HG03025 (cell line): ENCODE measurements at regions not wholly inside any gene's neighbourhood (a gene's known extent, or its start where the extent isn't known, plus 50 kb on each side); places are given as distances from the start of the nearest gene placed in this dataset.
A peak's percentile ranks its signal among the peaks of the same experiment; 100 is the strongest.

Experiments
- ATAC-seq: cut with Tn5 transposase; IDR thresholded peaks from one replicate; pipeline ENCODE4 v1.9.1; 2021; ENCODE audit warnings: mild to moderate bottlenecking, moderate library complexity; ENCODE audit not compliant: unreplicated experiment, low FRiP score

DNA sequence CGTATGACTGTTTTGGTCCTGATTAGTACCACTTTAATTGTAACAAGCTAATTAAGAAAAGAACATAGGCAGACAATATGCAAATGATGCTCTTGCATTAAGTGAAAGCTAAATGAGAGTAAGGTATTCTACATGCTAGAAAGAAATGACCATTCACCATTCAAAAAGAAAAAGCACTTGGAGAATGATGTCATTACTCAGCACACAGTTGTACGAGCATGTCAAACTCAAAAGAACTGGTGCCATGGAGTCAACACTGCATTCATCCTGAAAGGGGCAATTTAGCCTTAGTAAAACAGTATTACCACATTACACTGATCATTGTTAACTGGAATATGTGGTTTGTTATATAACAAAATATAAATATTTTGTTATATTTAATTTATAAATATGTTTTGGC is 136.2 kb upstream of the CTTNBP2 start:
- ATAC-seq, result no peak

DNA sequence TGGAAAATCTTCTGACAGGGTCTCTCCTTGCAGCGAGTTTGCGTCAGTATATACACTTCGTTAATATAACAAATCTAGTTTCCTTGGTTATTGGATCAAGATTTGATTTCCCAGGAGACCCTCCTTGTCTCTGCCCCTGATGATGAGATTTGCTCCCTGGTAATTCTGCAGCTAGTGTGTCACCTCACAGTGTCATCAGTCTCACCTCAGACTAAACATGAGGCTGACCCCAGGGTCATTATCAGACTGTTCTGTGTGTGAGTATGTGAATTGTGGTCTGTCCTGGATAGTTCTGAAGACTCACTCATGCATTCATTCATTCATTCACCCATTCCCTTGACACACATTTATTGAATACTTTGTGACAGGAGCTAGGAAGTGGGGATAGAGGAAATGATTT is 138.4 kb upstream of the CTTNBP2 start:
- no peak for ATAC-seq

DNA sequence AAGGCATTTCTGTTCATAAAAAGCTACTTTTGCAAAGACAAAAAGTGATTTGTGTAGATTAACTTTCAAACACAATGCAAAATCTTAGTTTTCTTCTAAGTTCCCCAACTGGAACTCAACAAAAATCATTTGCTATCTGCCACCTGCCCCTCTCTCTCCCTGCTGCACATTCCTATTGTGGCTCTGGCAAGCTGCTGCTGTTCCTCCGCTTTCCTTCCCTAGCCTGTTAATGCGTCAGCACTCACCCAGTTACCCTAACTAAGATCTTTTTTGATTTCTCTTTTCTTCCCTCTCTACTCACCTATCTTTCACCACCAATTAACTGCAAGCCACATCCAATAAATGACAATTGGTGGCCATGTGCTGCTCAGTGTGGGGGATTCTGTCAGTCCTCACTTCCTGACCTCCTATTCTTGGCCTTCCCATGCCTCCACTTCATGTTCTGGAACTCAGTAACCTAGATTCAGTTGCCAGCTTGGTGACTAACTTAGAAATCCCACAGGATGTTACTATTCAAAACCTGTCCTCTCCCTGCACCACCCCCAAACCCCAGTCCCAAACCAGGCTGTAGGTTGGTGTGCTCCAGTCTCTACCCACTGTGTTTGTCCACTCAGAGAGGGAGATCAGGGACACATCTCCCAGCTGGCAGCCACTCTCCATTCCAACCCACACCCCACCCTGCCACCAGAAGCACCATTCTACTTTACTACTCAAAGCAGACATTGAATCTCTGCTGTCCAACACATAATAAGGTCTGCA is 140.2 kb upstream of the CTTNBP2 start:
- no peak for ATAC-seq

DNA sequence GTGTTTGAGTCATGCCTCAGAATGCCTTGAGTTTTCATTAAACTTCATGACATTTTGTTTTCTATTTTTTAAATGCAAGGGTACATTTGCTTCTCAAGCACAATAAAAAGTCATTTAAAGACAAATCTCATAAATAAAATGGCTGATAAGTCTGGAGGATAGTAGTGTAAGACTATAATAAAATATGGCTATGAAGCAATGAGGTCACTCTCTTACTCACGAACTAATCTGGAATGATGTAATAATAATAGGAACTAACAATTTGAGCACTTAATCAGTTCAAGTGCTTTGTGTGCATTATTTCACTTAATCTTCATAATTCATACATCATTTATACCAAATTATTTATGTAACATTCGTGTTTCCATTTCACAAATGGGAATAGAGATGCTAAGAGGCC is 149.3 kb upstream of the CTTNBP2 start:
- ATAC-seq, result no peak

DNA sequence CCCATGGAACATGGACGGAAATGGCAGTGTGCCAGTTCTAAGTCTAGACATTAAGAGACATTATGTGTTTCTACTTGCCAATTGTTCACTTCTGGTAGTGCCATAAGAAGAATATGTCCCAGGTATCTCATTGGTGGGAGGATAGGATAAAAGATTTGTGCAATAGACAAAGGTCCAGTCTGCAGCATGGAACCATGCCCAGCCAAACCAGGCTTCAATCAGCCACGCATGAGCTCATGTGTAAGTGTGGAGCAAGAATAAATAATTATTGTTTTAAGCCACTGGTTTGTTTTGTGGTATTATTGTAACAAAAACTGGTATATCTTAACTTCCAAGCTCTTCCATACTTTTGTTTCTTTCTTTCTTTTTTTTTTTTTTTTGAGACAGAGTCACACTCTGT is 153.6 kb upstream of the CTTNBP2 start:
- ATAC-seq, result no peak

DNA sequence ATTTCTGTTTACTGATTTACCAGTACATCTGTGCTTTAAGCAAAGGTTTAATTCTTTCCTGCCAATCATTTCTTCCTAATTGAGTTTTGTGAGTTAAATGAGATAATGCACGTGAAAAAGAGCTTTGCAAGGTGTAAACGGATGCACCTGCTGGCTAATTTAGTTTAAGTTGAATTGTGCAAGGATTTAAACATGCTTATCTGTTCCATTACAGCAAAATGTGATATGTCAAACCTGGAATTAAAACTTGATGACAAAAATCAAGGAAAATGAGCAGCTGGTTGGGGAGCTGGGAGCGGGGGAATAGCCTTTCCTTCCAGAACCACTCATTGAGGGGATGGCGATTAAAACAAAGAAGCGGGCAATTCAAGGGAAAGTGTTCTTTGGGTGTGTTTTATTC is 155.0 kb upstream of the CTTNBP2 start:
- ATAC-seq, result no peak

DNA sequence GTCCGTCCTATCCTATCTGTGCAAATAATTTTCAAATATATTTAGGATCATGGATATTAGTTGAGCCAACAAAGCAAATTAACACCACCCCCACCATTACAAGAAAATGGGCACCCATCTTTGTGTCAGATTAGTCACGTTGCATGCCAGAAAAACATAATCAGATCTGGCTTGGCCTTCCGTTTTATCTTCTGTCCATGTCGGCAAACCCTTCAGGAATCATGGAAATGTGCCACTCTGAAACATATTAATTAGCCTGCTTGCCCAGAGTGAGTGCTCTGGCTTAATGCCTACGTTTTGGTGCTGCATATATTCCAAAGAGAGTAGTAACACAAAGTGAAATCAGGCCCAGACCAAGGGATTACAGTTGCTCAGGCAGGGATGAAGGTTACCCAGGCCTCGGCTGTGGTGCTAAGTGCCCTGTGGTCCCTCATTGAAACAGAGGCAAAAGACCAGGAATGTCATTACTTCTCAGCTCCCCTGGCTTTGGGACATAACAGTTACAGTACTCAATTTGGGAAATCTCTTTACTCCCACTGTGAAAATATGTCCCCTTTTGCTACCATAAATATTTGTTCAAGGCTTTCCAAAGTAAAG is 154.0 kb upstream of the LSM8 start:
- no peak for ATAC-seq

DNA sequence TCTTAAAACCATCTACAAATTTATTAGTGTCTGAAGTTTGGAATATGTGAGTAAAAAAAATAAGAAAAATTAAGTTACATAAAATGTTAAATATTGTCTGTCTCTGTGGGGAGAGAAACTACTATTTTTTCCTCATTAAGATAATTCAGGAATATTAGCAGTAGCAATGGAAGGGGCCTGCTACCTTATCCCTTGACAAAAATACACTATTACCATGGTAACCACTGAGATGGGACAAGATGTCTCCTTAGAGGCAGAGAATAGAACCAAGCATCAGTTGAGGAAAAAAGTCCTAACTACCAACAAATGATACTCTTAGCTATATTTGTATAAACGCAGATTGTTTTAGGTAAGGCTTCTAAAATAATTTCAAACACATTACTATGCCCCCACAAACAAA is 150.7 kb upstream of the LSM8 start:
- no peak for ATAC-seq

DNA sequence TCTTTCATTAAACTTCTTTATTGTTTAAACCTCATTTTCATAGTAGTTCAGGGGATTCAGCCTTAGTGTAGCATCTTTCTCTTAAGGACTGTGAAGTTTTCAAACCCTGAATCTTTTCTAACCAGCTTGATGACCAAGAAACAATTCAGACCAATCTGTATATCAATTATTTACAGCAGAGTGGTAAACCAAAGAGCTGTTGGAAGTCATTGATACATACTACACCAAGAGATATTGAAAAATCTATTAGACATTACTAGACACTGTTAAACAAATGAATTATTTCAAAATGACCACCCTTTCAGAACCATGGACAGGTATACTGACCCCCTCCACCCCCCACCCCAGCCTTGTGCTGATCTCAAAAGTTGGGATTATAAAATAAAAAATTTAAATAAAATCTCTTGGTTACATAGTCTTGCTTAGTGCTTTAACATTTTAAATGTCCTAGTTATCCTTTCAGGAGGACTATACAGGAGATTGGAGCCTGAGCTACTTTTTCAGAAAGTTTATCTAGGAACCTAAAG is 143.9 kb upstream of the LSM8 start:
- no peak for ATAC-seq

DNA sequence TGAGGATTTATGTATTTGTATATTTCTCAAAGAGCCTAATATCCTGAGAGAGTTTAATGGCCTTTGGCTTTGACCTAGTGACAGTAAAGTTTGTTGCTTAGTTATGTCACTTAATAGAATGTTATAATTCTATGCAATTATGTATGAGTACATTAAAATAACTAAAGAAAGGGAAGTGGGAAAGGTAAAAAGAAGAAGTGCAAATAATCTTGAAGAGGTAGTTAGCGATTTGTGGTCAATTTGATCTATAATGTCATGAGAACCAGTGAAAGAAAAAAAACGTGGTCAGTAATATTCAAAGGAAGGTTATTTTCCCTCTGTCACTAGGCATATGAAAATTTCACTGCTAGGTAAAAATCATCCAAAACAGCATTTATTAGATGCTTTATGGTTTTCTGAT is 143.4 kb upstream of the LSM8 start:
- peak; percentile 40 for ATAC-seq

DNA sequence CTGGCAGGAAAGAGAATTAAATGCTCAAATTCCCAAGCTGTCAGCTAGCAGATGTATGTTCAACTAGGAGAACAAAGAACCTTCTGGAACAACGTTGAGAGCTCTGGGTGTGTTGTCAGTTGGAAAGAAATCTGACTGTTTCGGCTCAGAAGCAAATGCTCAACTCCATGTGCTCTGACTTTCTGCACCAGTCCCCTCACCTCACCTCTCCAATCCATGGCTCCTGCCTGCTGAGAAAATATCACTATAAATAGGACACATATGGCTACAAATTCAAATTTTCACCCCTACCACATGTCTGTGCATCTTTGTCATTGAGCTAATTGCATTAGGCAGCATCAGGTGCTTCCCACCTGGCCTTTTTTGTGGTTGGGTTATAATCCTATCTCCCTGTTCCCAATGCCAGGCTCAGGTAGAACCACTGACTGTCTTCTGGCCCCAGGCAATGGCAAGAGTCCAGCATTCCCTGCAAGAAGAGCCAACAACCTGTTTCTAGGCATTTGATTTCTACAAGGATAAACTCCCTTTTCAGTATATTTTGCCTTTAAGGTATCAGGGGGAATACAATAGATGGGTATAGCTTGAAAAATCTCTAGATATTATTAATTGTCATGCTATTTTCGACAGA is 142.6 kb upstream of the LSM8 start:
- no peak for ATAC-seq

DNA sequence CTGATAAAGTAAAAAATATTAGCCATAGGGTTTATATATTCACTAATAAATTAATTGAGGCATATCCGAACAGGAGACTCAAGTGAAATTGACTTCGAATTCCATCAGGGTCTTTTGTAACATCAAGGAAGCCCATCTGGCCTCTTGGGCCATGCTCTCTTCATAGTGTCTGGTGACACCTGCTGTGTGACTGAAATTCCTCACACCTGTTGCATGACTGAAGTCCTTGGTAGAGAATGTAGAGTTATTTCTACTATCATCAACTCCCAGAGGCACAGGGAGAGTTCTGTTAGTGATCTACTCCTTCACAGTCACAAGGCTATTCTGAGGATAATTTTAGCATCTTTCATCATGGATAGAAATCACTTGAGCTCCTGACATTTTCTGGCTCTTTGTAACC is 138.3 kb upstream of the LSM8 start:
- ATAC-seq, result no peak

DNA sequence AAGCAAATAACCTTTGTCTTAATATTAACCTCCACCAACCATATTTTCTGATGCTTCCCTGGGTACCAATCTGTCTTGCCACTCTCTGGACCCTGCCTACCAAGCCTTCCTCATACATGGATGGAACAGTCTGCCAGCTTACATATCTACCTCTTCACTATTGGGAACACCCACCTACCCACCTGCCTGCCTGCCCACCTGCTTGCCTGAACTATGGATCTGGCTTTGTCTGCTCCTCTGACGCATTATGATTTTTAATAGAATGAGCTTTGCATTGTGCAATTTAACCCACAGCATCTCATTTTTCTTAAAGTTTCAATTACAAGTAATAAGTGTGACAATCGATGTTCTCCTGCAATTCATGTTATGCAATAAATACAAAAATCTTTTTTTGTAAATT is 137.9 kb upstream of the LSM8 start:
- ATAC-seq, result no peak

DNA sequence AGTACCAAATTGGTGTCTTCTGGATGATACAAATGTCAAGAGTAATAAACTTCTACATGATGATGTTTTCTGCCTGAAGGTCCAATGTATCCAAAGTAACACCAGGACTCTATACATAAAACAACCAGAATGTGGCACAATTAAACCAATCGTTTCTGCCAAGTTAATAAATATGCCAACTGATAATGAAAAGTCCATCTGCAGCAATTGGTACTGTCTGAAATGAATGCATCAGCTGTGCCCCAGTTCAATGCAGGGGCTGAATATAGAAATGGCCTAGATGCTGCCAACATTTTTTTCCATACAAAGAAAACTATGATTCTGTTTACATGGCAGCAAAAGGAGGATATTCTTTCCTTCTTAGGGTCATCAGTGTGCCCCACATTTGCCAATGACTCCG is 137.2 kb upstream of the LSM8 start:
- ATAC-seq, result no peak

DNA sequence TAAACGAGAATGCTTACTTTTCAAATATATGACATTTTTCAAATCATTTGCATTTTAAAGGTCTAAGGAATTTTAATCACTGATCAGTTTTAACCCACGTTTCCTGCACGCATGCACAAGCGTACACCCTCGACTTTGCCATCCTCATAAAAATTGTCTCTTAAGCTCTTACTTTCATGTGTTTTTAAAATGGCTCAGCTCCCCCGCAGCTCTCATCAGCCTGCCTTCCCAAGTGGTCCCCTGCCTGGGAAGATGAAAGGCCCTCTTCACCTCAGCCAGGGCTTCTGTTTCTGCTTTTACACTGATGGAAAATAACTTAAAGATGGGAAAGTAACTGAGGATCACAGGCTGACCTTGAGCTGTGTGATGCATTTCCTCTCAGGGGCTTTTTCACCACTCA is 131.6 kb upstream of the LSM8 start:
- no peak for ATAC-seq

DNA sequence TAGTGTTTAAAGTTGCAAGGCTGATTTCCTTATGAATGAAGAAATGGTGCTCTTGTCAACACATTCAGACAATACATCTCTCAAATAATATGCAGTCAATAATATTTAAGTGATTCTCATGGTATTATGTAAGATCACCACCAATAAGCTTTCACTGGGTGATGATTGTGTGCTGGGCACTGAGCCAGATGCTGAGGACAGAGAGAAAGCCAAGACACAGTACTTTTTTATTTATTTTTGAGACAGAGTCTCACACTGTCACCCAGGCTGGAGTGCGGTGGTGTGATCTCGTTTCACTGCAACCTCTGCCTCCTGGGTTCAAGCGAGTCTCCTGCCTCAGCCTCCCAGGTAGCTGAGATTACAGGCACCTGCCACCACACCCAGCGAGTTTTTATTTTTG is 130.6 kb upstream of the LSM8 start:
- ATAC-seq, result no peak

DNA sequence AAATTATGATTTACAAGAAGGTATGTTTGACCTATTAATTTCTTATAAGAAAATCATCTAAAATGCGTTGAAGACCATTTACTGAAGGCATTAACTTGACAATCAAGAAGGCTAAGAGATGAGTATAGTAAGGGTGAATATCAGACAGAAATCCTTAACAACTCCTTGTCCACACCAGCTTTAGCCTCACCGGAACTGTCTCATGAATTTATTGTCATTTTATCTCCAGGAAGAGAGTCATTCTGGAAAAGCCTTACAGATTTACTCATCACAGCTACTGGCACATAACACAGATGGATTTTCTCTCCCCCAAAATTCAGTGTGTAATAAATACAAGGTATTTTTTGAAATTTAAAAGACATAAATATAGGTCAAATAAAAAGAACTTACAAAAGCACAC is 129.4 kb upstream of the LSM8 start:
- no peak for ATAC-seq

DNA sequence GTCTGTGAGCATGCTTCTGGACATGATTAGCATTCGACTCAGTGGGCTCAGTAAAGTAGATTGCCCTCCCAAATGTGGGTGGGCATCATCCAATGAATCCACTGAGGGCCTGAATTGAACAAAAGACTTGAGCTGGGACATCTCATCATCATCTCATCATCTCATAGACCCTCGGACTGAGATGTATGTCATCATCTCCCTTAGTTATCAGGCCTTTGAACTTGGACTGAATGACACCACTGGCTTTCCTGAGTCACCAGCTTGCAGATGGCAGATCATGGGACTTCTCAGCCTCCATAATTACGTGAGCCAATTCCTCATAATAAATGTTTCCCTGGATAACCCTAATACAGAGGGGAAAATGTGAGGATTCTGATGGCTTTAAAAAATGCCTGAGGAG is 128.3 kb upstream of the LSM8 start:
- ATAC-seq, result no peak

DNA sequence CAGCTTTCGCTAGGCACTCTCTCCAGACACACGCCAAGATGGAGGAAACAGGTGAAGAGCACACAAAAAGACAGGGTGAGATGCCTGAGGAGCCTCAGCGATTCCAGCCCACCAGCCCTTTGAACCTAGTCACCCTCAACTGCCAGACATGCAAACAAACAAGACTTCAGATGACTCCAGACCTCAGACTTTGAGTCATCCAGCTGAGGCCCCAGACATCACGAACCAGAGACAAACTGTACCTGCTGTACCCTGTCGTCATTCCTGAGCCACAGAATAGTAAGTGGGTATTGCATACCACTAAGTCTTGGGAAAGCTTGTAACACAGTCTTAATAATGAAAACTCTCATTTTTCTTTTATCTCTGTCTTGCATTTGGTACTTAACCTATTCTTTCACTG is 126.6 kb upstream of the LSM8 start:
- no peak for ATAC-seq

DNA sequence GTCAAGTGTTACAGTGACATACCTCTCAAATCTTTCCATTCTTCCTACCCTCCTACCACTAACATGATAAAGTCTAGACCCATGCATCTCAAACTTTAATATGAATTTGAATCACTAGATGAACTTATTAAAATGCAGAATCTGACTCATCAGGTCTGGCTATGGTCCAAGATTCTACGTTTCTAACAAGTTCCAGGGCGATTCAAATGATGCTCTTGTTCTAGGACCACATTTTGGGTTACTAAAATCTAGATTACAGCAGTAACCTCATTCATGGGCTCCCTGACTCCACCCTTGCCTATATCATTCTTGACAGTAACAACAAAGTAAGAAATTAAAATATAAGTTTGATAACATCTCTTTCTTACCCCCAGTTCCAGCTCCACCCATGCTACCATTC is 124.8 kb upstream of the LSM8 start:
- ATAC-seq, result no peak

DNA sequence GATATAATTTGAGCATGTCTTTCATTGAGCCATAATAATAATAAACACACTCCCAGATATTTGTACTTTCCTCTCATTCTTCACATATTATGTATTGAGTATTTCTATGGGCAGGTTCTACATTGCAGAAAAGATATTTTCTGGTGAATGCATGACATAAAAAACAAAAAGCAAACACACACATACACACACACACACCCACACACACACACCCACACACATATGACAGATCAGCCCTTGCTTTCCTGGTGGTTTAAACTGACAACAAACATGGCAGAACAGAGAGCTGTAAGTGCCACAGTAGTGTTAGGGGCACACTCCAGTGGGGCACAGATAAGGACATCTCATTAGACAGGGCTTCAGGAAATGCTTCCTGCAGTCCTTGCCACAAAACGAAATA is 123.3 kb upstream of the LSM8 start:
- ATAC-seq, result no peak

DNA sequence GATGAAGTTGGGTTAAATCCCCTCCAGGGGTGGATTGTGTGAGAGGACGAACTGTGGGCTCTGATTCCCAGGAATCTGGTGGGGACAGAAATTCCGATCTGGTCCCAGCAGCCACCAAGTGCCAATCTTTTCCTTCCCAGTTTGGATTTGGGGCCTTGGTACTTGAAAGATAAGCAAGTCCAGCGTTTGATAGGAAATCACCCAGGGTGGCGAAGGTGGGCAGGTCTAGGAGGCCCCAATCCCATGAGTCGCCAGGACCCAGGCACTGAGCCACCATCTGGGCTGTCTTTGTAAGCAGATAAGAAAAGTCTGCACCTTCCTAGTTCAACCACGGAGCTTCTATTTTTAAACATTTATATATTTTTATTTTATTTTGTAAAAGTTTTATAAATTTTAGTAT is 122.6 kb upstream of the LSM8 start:
- no peak for ATAC-seq
